MCF 10A (cell line): ENCODE measurements at regions not wholly inside any gene's neighbourhood (a gene's known extent, or its start where the extent isn't known, plus 50 kb on each side); places are given as distances from the start of the nearest gene placed in this dataset.

ENCODE experiments used
- BruUV-seq: library from RNA; stranded (reverse); fragments of 400-500 nt; replicated peaks from 2 replicates; lab custom pipeline; 2021; lab: Mats Ljungman, UMichigan
- CTCF ChIA-PET: fragments of 300-600 bp; sonication (Branson Sonifier 250); formaldehyde crosslinking; extraction: SDS; loops from one replicate; lab custom pipeline; 2021; ENCODE audit warnings: antibody characterized with exemption, inconsistent platforms; lab: Yijun Ruan, JAX
- POLR2A ChIA-PET: fragments of 300-600, 350-650 bp; sonication (Branson Sonifier 250); formaldehyde crosslinking; extraction: SDS; loops from one replicate; lab custom pipeline; 2020; ENCODE audit warnings: antibody characterized with exemption, inconsistent platforms; lab: Yijun Ruan, JAX
- DNase-seq: peaks from one replicate; pipeline ENCODE4 v3.0.0-alpha.2; 2018; ENCODE audit not compliant: unreplicated experiment
- H3K27ac Mint-ChIP-seq: one replicate; pipeline ENCODE4 v1.8.0; 2022; ENCODE audit warnings: mild to moderate bottlenecking, low read depth, mixed read lengths; ENCODE audit not compliant: unreplicated experiment
- H3K27me3 Mint-ChIP-seq: one replicate; pipeline ENCODE4 v1.8.0; 2022; ENCODE audit warnings: mixed read lengths; ENCODE audit not compliant: insufficient read depth, unreplicated experiment
- H3K36me3 Mint-ChIP-seq: one replicate; pipeline ENCODE4 v1.8.0; 2022; ENCODE audit warnings: mild to moderate bottlenecking, moderate library complexity, mixed read lengths; ENCODE audit not compliant: insufficient read depth, unreplicated experiment
- H3K4me1 Mint-ChIP-seq: one replicate; pipeline ENCODE4 v1.8.0; 2022; ENCODE audit warnings: mixed read lengths; ENCODE audit not compliant: insufficient read depth, unreplicated experiment
- H3K4me3 Mint-ChIP-seq: one replicate; pipeline ENCODE4 v1.8.0; 2022; ENCODE audit warnings: mild to moderate bottlenecking, moderate library complexity, mixed read lengths; ENCODE audit not compliant: unreplicated experiment
- H3K9me3 Mint-ChIP-seq: one replicate; pipeline ENCODE4 v1.8.0; 2022; ENCODE audit warnings: mixed read lengths; ENCODE audit not compliant: unreplicated experiment
- intact Hi-C: fragments of 100-400 bp; cut with micrococcal nuclease; formaldehyde crosslinking; loops from 2 replicates; pipeline ENCODE4 v1.14.1; 2022
- TF ChIP-seq, protein P1 (sequence below): fragments of 200-600 bp; IDR thresholded peaks from one replicate; pipeline ENCODE4 v1.8.0; 2022; ENCODE audit warnings: antibody characterized with exemption, mild to moderate bottlenecking; ENCODE audit not compliant: unreplicated experiment

DNA sequence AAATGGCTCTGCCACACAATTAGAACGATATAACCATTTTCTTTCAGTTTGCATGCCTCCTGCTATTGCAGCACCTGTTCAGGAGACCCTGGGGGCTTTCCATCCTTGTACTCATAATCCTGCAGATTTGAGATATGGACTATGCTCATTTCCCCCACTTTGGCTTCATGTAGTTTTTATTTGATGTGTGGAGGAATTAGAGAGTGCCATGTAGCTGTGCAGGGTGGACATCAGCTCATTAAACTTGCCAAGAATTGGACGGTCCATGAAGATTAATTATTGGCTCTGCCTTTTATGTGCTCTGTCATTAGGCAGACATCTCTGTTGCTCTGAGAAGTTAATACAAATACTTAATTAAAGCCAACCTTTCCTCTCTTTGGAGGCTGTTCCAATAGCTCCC, 66.2 kb upstream of the CD83 start:
- CTCF ChIA-PET = interaction anchor here (0.6 to 1.5 kb wide), 3 partner anchors 15 to 142 kb away, joined by 3 to 5 read pairs (median 4); no protein-coding TSS in a partner anchor
- Mint-ChIP-seq H3K4me3 (no peak overlapping the region), H3K9me3 (no peaks in the 10 kb centered on the region), H3K27ac (no peak overlapping the region), H3K27me3 (peaks cover 17% of the 10 kb centered on the region), H3K36me3 (no peaks in the 10 kb centered on the region), H3K4me1 (no peaks in the 10 kb centered on the region)
- DNase-seq = no peak
- POLR2A ChIA-PET = interaction anchor here (0.6 kb wide), 1 partner anchor 226 kb away, joined by 3 read pairs; no protein-coding TSS in a partner anchor
- intact Hi-C loops = no loop called here
- BruUV-seq = no TSS peak
- TF ChIP-seq, protein P1, sequence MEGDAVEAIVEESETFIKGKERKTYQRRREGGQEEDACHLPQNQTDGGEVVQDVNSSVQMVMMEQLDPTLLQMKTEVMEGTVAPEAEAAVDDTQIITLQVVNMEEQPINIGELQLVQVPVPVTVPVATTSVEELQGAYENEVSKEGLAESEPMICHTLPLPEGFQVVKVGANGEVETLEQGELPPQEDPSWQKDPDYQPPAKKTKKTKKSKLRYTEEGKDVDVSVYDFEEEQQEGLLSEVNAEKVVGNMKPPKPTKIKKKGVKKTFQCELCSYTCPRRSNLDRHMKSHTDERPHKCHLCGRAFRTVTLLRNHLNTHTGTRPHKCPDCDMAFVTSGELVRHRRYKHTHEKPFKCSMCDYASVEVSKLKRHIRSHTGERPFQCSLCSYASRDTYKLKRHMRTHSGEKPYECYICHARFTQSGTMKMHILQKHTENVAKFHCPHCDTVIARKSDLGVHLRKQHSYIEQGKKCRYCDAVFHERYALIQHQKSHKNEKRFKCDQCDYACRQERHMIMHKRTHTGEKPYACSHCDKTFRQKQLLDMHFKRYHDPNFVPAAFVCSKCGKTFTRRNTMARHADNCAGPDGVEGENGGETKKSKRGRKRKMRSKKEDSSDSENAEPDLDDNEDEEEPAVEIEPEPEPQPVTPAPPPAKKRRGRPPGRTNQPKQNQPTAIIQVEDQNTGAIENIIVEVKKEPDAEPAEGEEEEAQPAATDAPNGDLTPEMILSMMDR = no peak

DNA sequence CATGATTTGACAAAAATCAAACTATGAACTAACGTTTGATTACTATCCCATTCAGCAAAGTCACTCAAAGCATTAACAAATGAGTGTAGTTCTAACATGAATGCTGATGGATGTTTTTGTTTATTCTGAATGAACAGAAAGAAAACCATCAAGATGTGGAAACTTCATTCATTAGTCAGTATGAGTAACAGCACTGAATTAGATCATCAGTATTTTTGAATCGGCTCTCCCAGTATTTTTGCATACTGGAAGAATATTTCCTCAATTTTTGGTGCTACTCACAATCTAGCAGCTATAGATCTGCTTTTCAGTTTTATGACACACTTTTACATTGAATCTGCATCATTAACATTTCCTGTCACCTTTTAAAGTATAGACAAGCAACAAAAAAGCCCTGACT, 63.8 kb upstream of the CD83 start:
- peaks cover 5% of the 10 kb centered on the region for H3K4me1 Mint-ChIP-seq
- H3K27me3 Mint-ChIP-seq = peaks cover 9% of the 10 kb centered on the region
- CTCF ChIA-PET = interaction anchor here (0.6 to 1.3 kb wide), 3 partner anchors 13 to 170 kb away, joined by 3 to 6 read pairs (median 4); no protein-coding TSS in a partner anchor
- no peaks in the 10 kb centered on the region for H3K36me3 Mint-ChIP-seq
- TF ChIP-seq, protein P1 = no peak
- H3K9me3 Mint-ChIP-seq = no peaks in the 10 kb centered on the region
- H3K27ac Mint-ChIP-seq = no peak overlapping the region
- DNase-seq = no peak
- intact Hi-C loops = no loop called here
- no peak overlapping the region for H3K4me3 Mint-ChIP-seq
- no TSS peak for BruUV-seq
- POLR2A ChIA-PET = interaction anchor here (0.5 kb wide), 1 partner anchor 1643 kb away, joined by 4 read pairs; no protein-coding TSS in a partner anchor

DNA sequence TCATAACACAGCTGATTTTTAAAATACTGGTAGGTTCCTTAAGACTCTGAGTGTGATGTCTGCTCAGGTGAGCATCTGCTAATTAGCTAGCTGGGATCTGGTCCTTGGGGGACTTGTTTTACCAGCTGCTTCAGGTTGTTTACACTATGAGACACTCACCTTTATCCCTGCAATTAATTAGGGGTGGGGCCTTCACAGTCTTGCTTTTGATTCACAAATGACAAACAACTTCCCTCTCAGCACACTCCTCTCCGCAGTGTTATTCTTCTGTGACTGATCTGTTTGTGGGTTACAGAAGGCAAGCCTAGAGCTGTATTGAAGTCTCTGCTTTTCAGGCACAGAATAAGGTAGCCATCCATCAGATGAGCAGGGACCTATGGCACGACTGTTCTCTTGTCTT, 62.0 kb upstream of the CD83 start:
- H3K4me1 Mint-ChIP-seq = peaks cover 18% of the 10 kb centered on the region
- H3K27me3 Mint-ChIP-seq = no peaks in the 10 kb centered on the region
- ChIA-PET CTCF (interaction anchor here (1.1 to 1.6 kb wide), 3 partner anchors 9 to 147 kb away, joined by 3 to 7 read pairs (median 4); no protein-coding TSS in a partner anchor), POLR2A (interaction anchor here (0.7 to 1.2 kb wide), 3 partner anchors 9 to 20 kb away, joined by 3 read pairs; no protein-coding TSS in a partner anchor)
- no peak overlapping the region for H3K4me3 Mint-ChIP-seq
- DNase-seq = no peak
- intact Hi-C loops = no loop called here
- H3K9me3 Mint-ChIP-seq = no peaks in the 10 kb centered on the region
- H3K36me3 Mint-ChIP-seq = no peaks in the 10 kb centered on the region
- BruUV-seq = no TSS peak
- TF ChIP-seq, protein P1 = no peak
- H3K27ac Mint-ChIP-seq = no peak overlapping the region

DNA sequence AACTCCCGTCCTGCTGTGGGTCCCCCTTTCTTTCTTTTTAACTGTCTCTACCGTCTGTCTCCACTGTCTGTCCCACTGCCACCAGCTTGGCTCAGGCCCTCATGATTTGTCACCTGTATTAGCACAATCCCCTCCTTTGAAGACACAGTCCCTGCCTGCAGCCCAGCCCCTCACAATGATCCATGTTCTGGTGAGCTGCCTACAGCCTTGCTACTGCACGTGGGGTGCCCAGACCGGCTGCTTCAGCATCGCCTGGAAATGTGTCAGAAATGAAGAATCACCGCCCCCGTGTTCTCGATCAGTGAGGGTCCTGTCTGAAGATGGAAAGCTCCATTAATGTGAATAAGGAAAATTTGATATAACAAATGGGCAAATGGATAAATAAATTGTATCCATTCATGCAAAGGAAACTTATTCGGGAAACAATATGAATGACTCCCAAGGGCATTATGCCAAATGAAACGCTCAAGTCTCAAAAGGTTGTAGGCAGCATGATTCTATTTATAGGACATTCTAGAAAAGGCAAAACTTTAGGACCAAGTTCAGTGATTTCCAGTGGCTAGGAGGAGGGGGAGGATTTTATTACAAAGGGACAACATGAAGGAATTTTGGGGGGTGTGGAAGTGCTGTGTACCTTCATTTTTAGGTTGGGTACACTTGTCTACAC, 59.4 kb upstream of the CD83 start:
- H3K4me3 Mint-ChIP-seq = no peak overlapping the region
- no TSS peak for BruUV-seq
- H3K27ac Mint-ChIP-seq = peak overlapping the region; percentile 25
- POLR2A ChIA-PET = interaction anchor here (1.0 kb wide), 1 partner anchor 11 kb away, joined by 3 read pairs; no protein-coding TSS in a partner anchor
- TF ChIP-seq, protein P1 = no peak
- intact Hi-C loops = no loop called here
- DNase-seq = no peak
- no peaks in the 10 kb centered on the region for H3K9me3 Mint-ChIP-seq
- peaks cover 18% of the 10 kb centered on the region for H3K4me1 Mint-ChIP-seq
- no peaks in the 10 kb centered on the region for H3K27me3 Mint-ChIP-seq
- CTCF ChIA-PET = interaction anchor here (0.5 to 3.4 kb wide), 7 partner anchors 9 to 149 kb away, joined by 3 to 17 read pairs (median 4); no protein-coding TSS in a partner anchor
- H3K36me3 Mint-ChIP-seq = no peaks in the 10 kb centered on the region
